ENCODE measurements at regions not wholly inside any gene's neighbourhood (a gene's known extent, or its start where the extent isn't known, plus 50 kb on each side); places are given as distances from the start of the nearest gene placed in this dataset.
"Not testable (repeated sequence)": the region's sequence is repeated elsewhere in the genome, so short reads cannot be mapped to it uniquely, and the experiment has no call there.

DNA sequence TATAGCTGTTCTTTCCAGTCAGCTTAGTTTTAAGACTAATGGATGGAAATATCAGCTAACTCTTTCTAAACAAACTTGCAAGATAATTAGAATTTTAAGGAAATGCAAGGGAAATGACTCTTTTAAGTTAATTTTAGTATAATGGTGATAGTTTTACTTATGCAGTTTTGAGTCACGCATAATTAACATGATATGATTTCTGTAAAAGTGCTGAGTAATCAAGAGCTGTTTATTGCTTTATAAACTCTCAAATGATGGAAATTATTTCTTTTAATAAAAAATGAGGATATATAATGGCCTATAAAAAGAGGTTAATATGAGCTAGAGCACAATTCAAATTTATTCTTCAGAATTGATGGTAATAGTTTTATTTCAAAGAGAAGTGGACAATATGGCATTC is 385.9 kb downstream of the GLUD2 start:
- DNase-seq (ENCODE audit: low spot score) = no peak

DNA sequence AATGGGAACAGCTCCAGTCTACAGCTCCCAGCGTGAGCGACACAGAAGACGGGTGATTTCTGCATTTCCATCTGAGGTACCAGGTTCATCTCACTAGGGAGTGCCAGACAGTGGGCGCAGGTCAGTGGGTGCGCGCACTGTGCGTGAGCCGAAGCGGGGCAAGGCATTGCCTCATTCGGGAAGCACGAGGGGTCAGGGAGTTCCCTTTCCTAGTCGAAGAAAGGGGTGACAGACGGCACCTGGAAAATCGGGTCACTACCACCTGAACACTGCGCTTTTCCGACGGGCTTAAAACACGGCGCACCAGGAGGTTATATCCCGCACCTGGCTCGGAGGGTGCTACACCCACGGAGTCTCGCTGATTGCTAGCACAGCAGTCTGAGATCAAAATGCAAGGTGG is 390.3 kb downstream of the GLUD2 start:
- not testable (repeated sequence) for DNase-seq (ENCODE audit: low spot score)

GRCh38 chrX:121455890-121456289 is 408.5 kb downstream of the GLUD2 start:
- no peak for DNase-seq (ENCODE audit: low spot score)

DNA sequence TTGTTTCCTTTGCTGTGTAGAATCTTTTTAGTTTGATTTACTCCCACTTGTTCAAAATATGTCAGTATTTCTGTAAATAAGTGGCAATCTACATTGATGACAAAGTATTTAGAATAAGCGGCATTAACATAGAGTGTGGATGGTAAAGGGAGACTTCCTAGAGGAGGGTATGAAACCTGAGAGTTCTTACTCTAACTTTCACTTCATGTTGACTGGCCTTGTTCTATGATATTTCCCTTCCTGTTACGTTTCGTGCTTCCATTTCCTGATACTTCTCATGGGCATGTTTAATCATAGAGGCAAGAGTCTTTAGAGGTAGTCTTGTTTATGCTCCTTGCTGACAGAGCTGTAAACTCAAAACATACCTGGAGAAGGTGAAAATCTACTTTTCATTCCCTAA is 408.9 kb downstream of the GLUD2 start:
- DNase-seq (ENCODE audit: low spot score) = no peak

GRCh38 chrX:121457096-121457495 is 409.7 kb downstream of the GLUD2 start:
- no peak for DNase-seq (ENCODE audit: low spot score)

DNA sequence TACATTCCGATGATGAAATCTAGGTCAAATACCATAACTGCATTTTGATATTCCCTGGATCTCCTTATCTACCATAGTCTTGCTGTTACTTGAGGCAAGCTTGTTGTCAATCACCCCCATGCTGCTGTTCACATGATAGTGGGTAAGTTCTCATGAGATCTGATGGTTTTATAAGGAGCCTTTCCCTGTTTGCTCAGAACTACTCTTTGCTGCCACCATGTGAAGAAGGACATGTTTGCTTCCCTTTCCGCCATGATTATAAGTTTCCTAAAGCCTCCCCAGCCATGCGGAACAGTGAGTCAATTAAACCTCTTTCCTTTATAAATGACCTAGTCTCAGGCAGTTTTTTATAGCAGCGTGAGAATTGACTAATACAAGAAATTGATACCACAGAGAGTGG is 432.0 kb downstream of the GLUD2 start:
- no peak for DNase-seq (ENCODE audit: low spot score)

- DNase-seq (ENCODE audit: low spot score) = no peak
These were observed 449.6 kb downstream of the GLUD2 start for GRCh38 chrX:121496966-121497365.

- no peak for DNase-seq (ENCODE audit: low spot score)
These were observed 456.7 kb downstream of the GLUD2 start for GRCh38 chrX:121504153-121504552.

GRCh38 chrX:121546317-121546716 is 498.9 kb downstream of the GLUD2 start:
- DNase-seq (ENCODE audit: low spot score) = no peak

DNA sequence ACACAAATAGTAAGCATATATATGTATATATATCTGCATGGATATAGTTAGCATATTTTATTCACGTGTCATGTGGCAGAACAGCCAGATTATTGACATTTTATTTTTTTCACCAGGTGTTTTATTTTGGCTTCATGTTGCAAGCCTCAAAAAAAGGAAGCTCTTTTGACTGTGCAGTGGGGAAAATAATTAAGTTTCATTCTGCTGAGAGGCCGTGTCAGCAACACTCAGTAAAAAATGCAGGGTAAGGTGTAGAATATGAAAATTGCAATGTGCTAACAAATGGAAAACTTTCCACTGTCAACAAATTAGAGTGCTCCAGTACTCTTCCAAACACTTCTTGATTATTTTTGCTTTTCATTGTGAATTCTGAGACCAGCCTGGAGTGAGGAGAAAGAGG is 511.5 kb downstream of the GLUD2 start:
- no peak for DNase-seq (ENCODE audit: low spot score)

- no peak for DNase-seq (ENCODE audit: low spot score)
These were observed 515.2 kb downstream of the GLUD2 start for GRCh38 chrX:121562616-121563015.

DNA sequence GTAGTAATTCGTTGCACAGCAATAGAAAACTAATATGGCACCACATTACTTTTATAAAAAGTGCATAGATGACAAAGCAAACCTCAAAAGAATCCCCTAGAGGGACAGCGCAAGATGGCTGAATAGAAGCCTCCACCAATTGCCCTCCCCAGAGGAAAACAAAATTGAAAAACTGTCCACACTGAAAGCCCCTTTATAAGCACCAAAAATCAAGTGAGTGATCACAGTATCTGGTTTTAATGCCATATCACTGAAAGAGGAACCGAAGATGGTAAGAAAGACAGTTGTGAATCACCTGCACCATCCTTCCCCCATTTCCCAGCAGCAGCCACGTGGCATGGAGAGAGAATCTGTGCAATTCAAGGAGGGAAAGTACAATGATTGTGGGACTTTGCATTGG is 522.2 kb downstream of the GLUD2 start:
- DNase-seq (ENCODE audit: low spot score) = no peak

DNA sequence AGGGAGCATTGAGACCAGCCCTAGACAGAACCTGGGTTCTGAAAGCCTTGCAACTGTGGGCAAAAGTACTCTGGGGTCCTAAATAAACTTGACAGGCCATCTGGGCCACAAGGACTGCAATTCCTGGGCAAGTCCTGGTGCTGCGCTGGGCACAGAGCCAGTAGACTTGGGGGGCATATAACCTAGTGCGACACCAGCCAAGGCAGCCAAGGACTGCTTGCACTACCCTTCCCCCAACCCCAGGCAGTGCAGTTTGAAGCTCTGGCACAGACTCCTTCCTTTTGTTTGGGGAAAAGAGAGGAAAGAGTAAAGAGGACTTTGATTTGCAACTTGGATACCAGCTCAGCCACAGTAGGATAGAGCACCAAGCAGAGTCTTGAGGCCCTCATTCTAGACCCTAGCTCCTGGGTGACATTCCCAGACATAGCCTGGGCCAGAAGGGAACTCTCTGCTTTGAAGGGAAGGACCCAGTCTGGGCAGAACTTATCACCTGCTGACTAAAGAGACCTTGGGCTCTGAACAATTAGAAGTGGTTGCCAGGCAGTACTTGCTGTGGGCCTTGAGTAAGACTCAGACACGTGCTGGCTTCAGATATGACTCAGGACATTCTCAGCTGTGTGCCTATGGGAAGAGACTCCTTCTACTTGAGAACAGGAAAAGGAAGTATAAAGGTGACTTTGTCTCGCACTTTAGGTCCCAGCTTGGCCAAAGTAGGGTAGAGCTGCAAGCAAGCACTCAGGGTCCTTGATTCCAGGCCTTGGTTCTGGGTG is 522.8 kb downstream of the GLUD2 start:
- DNase-seq (ENCODE audit: low spot score) = peak; percentile 2

DNA sequence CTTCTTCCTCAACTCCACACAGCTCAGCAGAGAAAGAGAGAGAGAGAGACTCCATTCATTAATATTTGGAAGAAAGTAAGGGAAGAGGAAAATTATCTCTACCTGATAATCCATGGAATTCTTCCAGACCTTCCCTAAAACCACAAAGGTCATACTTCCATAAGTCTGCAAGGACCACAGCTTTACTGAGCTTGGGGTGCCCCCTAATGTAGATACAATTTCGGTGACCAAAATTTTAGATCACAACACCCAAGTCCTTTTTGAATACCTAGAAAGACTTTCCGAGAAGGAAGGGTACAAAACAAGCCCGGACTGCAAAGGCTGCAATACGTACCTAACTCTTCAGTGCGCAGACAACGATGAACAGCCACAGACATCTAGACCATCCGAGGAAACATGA is 523.9 kb downstream of the GLUD2 start:
- no peak for DNase-seq (ENCODE audit: low spot score)

- DNase-seq (ENCODE audit: low spot score) = not testable (repeated sequence)
These were observed 527.0 kb downstream of the GLUD2 start for GRCh38 chrX:121574384-121574783.

GRCh38 chrX:121579016-121579760 is 531.8 kb downstream of the GLUD2 start:
- peak; percentile 6 for DNase-seq (ENCODE audit: low spot score)

- DNase-seq (ENCODE audit: low spot score) = no peak
These were observed 534.5 kb downstream of the GLUD2 start for GRCh38 chrX:121581885-121582284.

GRCh38 chrX:121585626-121586025 is 538.2 kb downstream of the GLUD2 start:
- no peak for DNase-seq (ENCODE audit: low spot score)

DNA sequence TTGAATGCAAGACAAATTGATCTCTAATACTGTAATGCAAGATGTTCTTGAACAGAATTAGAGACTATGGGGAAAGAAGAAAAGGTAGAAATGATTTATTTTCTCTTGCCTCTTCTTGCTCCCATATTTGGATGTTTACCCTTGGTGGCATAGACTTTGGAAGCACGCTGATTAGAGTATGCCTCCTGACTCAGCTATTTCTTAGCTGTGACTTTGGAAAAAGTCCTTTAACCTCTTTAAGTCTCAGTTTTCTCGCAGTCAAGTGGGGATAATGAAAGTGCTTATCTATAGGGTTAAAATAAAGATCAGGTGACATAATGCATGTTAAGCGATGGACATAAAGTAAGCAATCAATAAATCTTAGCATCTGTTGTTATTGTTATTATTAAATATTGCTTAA is 545.5 kb downstream of the GLUD2 start:
- DNase-seq (ENCODE audit: low spot score) = no peak

- DNase-seq (ENCODE audit: low spot score) = peak; percentile 0
These were observed 550.9 kb downstream of the GLUD2 start for GRCh38 chrX:121598356-121598755.

GRCh38 chrX:121635141-121635540 is 587.7 kb downstream of the GLUD2 start:
- DNase-seq (ENCODE audit: low spot score) = no peak

DNA sequence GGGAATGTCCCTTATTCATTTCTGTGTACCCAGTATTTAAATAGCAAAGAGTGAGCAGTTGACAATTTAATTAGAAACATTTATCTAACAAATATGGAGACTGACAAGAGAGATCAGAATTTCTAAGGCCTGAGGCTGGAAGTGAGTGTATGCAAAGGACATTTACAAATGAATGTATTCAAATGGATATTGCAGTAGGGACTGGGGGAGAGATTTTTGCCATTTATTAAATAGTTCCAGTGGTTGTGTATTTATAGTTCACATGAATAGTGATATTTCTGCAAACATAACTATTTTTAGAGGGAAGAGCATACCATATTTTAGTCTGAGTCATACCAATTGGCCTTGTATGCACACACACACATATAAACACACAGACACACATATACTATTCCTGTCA is 592.4 kb downstream of the GLUD2 start:
- no peak for DNase-seq (ENCODE audit: low spot score)

DNA sequence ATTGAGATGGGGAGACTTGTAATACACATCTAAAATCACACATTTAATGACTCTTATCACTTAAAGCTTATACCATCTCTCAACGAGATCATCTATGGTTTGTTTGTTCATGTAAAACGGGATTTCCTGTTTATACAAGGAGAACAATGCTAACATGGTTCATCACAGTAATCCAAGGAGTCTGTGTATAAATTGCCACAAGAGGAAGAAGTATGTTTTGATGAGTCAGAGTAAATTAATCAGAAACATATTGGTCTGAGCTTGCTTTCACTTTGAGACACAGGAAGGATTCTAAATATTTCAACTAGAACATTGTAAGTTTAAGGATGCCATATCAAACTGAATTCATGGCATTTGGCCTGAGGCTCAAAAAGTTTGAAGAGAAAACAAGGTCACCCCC is 594.1 kb downstream of the GLUD2 start:
- DNase-seq (ENCODE audit: low spot score) = peak; percentile 36

DNA sequence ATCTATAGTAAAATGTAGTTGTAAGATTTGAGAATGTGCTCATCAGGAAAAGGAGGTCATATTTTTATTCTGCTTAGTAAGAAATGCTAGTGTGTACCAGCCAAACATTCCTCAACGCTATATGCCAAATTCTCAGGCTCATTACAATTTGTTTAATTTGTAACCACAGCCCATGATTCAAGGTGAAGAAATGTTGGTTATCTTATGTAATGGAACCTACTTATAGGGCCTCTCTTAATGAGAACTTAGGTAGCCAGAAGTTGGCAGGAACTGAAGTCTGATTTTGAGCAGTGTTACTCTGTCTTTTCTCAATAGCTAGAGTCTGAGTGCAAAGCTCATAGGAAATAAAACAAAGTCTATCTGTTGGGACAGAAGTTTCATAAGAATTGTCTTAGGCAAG is 595.0 kb downstream of the GLUD2 start:
- no peak for DNase-seq (ENCODE audit: low spot score)
